ENCODE measurements at regions not wholly inside any gene's neighbourhood (a gene's known extent, or its start where the extent isn't known, plus 50 kb on each side); places are given as distances from the start of the nearest gene placed in this dataset.

GRCh38 chr6:126682440-126682839, 342.5 kb downstream of the CENPW start:
- intact Hi-C loops (cut with micrococcal nuclease; ENCODE audit: unreplicated experiment): no loop called here
- 41% methylated on average over 2 of the region's 2 CpGs for WGBS (ENCODE audit: insufficient coverage, insufficient replicate concordance, low lambda C conversion rate, missing lambda C conversion rate)
- Histone ChIP-seq H3K9ac (ENCODE audit: control insufficient read depth, insufficient read depth, low read length) (no peak overlapping the region), H3K4me1 (ENCODE audit: control insufficient read depth, insufficient read depth, low read length) (no peaks in the 10 kb centered on the region), H3K27me3 (replicated peaks in 1 of 2; ENCODE audit: control insufficient read depth in 2 of 2, insufficient read depth in 2 of 2, low read length in 1 of 2) (no peaks in the 10 kb centered on the region; a peak in 1 of 4 replicates), H3K4me2 (ENCODE audit: control insufficient read depth, insufficient read depth) (no peak overlapping the region), H2AFZ (ENCODE audit: control insufficient read depth, low read depth, low read length) (no peak overlapping the region), H3K27ac (ENCODE audit: control insufficient read depth, insufficient read depth) (no peak overlapping the region), H3K4me3 (no peak overlapping the region), H3K9me3 (replicated peaks; ENCODE audit: control insufficient read depth, insufficient read depth, low read length) (no peaks in the 10 kb centered on the region), H3K79me2 (ENCODE audit: control insufficient read depth, insufficient read depth, low read length) (no peaks in the 10 kb centered on the region), H4K20me1 (ENCODE audit: control insufficient read depth, insufficient read depth) (no peaks in the 10 kb centered on the region), H3K36me3 (ENCODE audit: control insufficient read depth in 2 of 2, insufficient read depth in 2 of 2, low read length in 1 of 2) (no peaks in the 10 kb centered on the region)
- no peak for ATAC-seq
- ChIA-PET CTCF (no interaction called here), POLR2A (no interaction called here), RAD21 (ENCODE audit: unreplicated experiment) (no interaction called here), SMC1A (ENCODE audit: uncharacterized antibody, unreplicated experiment) (no interaction called here)
- in situ Hi-C loops (cut with MboI): no loop called here
- BruUV-seq (replicated peaks): no TSS peak
- FAIRE-seq: no peak
- no peak for DNase-seq (ENCODE audit: low read depth, low spot score)
- TF ChIP-seq EED (IDR thresholded peaks at IDR 0.05; ENCODE audit: low read depth) (no peak), ETV6 (conservative IDR thresholded peaks at IDR 0.05 in 1 of 2, IDR thresholded peaks at IDR 0.05 in 1 of 2; ENCODE audit: borderline replicate concordance in 1 of 2, low read depth in 1 of 2) (no peak), ZBTB40 (IDR thresholded peaks at IDR 0.05; ENCODE audit: borderline replicate concordance) (no peak), LARP7 (IDR thresholded peaks at IDR 0.05) (no peak), RELB (IDR thresholded peaks at IDR 0.05; ENCODE audit: low read depth) (no peak), GABPA (IDR thresholded peaks at IDR 0.05; ENCODE audit: low read depth) (no peak), EP300 (IDR thresholded peaks at IDR 0.05; ENCODE audit: borderline replicate concordance in 1 of 2, control insufficient read depth in 1 of 2, low read depth in 2 of 2, low read length in 2 of 2) (no peak), FOXM1 (IDR thresholded peaks at IDR 0.05; ENCODE audit: low read depth, low read length) (no peak), NFYB (IDR thresholded peaks at IDR 0.05; ENCODE audit: insufficient read depth, low read depth, low read length) (no peak), SMAD1 (IDR thresholded peaks at IDR 0.05; ENCODE audit: low read depth, partially characterized antibody) (no peak), IKZF2 (IDR thresholded peaks at IDR 0.05) (no peak), ZSCAN29 (IDR thresholded peaks at IDR 0.05) (no peak), STAT1 (conservative IDR thresholded peaks at IDR 0.05) (no peak), RB1 (IDR thresholded peaks at IDR 0.05; ENCODE audit: borderline replicate concordance) (no peak), ZBTB33 (IDR thresholded peaks at IDR 0.05) (no peak), BRCA1 (IDR thresholded peaks at IDR 0.05; ENCODE audit: low read depth, low read length) (no peak), ZNF274 (IDR thresholded peaks at IDR 0.05; ENCODE audit: insufficient read depth, insufficient read length) (no peak), NR2C1 (IDR thresholded peaks at IDR 0.05) (no peak), NFYA (IDR thresholded peaks at IDR 0.05; ENCODE audit: borderline replicate concordance, low read depth, low read length) (no peak)

Data from GM12878 (cell line).